HCT116 (cell line): ENCODE measurements at regions not wholly inside any gene's neighbourhood (a gene's known extent, or its start where the extent isn't known, plus 50 kb on each side); places are given as distances from the start of the nearest gene placed in this dataset.

Source experiments
- ATAC-seq: fragments of 200-7000 bp; cut with Tn5 transposase; 2 replicates; pipeline ENCODE4 v1.9.1; 2020; ENCODE audit warnings: mild to moderate bottlenecking, moderate library complexity
- BruUV-seq: library from RNA; stranded (reverse); fragments of 400-500 nt; replicated peaks from 2 replicates; lab custom pipeline; 2021; lab: Mats Ljungman, UMichigan
- CTCF ChIA-PET: fragments of 300-600 bp; sonication (Branson Sonifier 250); formaldehyde crosslinking; loops from one replicate; lab custom pipeline; 2021; ENCODE audit warnings: antibody characterized with exemption; lab: Charles Lee
- POLR2A ChIA-PET: fragments of 300-600, 350-600 bp; sonication (Branson Sonifier 250); formaldehyde crosslinking; loops from one replicate; lab custom pipeline; 2021; ENCODE audit warnings: antibody characterized with exemption; lab: Charles Lee
- RAD21 ChIA-PET, 2 experiments: fragments of 300-600 bp; sonication (Branson Sonifier 250); formaldehyde crosslinking; loops; one replicate each; lab custom pipeline; 2023; ENCODE audit warnings: low total read pairs in 2 of 2; ENCODE audit not compliant: uncharacterized antibody in 2 of 2, unreplicated experiment in 2 of 2, low non-redundant PET in 1 of 2; lab: Charles Lee
- DNase-seq: peaks from one replicate; pipeline ENCODE4 v3.0.0-alpha.2; 2010; ENCODE audit warnings: low read depth, low spot score
- H2AFZ ChIP-seq: fragments of 200-600 bp; shearing (Covaris generic), sonication (generic); 2 replicates; pipeline ENCODE4 v1.6.1; 2017; ENCODE audit warnings: low read depth, mixed run types, mixed read lengths, antibody characterized with exemption, low read length; ENCODE audit not compliant: poor library complexity, severe bottlenecking
- H3K27ac ChIP-seq: 2 replicates; pipeline ENCODE4 v1.5.1; 2012; ENCODE audit warnings: low read depth, low read length
- H3K27me3 ChIP-seq: fragments of 200-600 bp; sonication (generic); 2 replicates; pipeline ENCODE4 v1.6.1; 2016; ENCODE audit warnings: mixed run types, low read length, mixed read lengths; ENCODE audit not compliant: insufficient read depth
- H3K36me3 ChIP-seq, 2 experiments: fragments of 200-500 bp in 1 of 2; fragments of 200-600 bp in 1 of 2; sonication (Bioruptor generic) in 1 of 2; sonication (generic) in 1 of 2; 2 replicates each; pipeline versions ENCODE4 v1.5.1 to v1.6.1; 2014 to 2016; ENCODE audit warnings: low read length in 2 of 2, inconsistent platforms in 1 of 2, mixed read lengths in 1 of 2, mixed run types in 1 of 2; ENCODE audit not compliant: insufficient read depth in 2 of 2, control insufficient read depth in 1 of 2
- H3K4me1 ChIP-seq, 2 experiments: fragments of 200-600 bp in 1 of 2; sonication (generic) in 1 of 2; 2 replicates each; pipeline versions ENCODE4 v1.5.1 to v1.6.1; 2012 to 2017; ENCODE audit warnings: low read length in 2 of 2, inconsistent platforms in 1 of 2, mild to moderate bottlenecking in 1 of 2, mixed read lengths in 1 of 2, mixed run types in 1 of 2, moderate library complexity in 1 of 2; ENCODE audit not compliant: insufficient read depth in 2 of 2, control insufficient read depth in 1 of 2
- H3K4me2 ChIP-seq: fragments of 200-600 bp; sonication (generic); 2 replicates; pipeline ENCODE4 v1.6.1; 2017; ENCODE audit warnings: mixed run types, low read length, mixed read lengths
- H3K4me3 ChIP-seq, 2 experiments: fragments of 200-600 bp in 1 of 2; sonication (generic) in 1 of 2; replicated peaks in 1 of 2; 2 replicates each; pipeline ENCODE4 v1.5.1; 2011 to 2016; ENCODE audit warnings: low read length in 2 of 2, control low read depth in 1 of 2, low read depth in 1 of 2, mild to moderate bottlenecking in 1 of 2, mixed read lengths in 1 of 2, mixed run types in 1 of 2
- H3K79me2 ChIP-seq: fragments of 200-600 bp; sonication (generic); 2 replicates; pipeline ENCODE4 v1.6.1; 2017; ENCODE audit warnings: mild to moderate bottlenecking, mixed run types, low read length, moderate library complexity, mixed read lengths; ENCODE audit not compliant: insufficient read depth
- H3K9ac ChIP-seq: fragments of 200-600 bp; sonication (generic); 2 replicates; pipeline ENCODE4 v1.6.1; 2016; ENCODE audit warnings: low read length, mixed read lengths
- H3K9me2 ChIP-seq: fragments of 200-600 bp; sonication (generic), shearing (Covaris generic); 2 replicates; pipeline ENCODE4 v1.6.1; 2017; ENCODE audit warnings: mixed run types, mild to moderate bottlenecking, moderate library complexity; ENCODE audit not compliant: insufficient read depth
- H3K9me3 ChIP-seq, 2 experiments: fragments of 200-500 bp in 1 of 2; fragments of 200-600 bp in 1 of 2; sonication (Bioruptor generic) in 1 of 2; sonication (generic) in 1 of 2; 2 replicates each; pipeline ENCODE4 v1.6.1; 2014 to 2017; ENCODE audit warnings: low read length in 2 of 2, mixed read lengths in 2 of 2, inconsistent platforms in 1 of 2, low read depth in 1 of 2, mild to moderate bottlenecking in 1 of 2, mixed run types in 1 of 2, moderate library complexity in 1 of 2; ENCODE audit not compliant: control insufficient read depth in 1 of 2, insufficient read depth in 1 of 2
- H4K20me1 ChIP-seq: fragments of 200-600 bp; sonication (generic), shearing (Covaris generic); 2 replicates; pipeline ENCODE4 v1.6.1; 2017; ENCODE audit warnings: mixed run types, mild to moderate bottlenecking, moderate library complexity; ENCODE audit not compliant: insufficient read depth
- EGR1 ChIP-seq: IDR thresholded peaks from 2 replicates; pipeline ENCODE4 v1.6.1; 2012; ENCODE audit warnings: low read depth
- ELF1 ChIP-seq: IDR thresholded peaks from 2 replicates; pipeline ENCODE4 v1.6.1; 2012; ENCODE audit warnings: low read depth, borderline replicate concordance
- EZH2 ChIP-seq: fragments of 200-600 bp; sonication (generic); IDR thresholded peaks from 2 replicates; pipeline ENCODE4 v1.6.1; 2017; ENCODE audit warnings: antibody characterized with exemption, mixed run types
- EZH2phosphoT487 ChIP-seq: fragments of 200-600 bp; IDR thresholded peaks from 2 replicates; pipeline ENCODE4 v1.6.1; 2018; ENCODE audit warnings: antibody characterized with exemption, borderline replicate concordance
- JUND ChIP-seq: IDR thresholded peaks from 2 replicates; pipeline ENCODE4 v1.6.1; 2012
- POLR2AphosphoS5 ChIP-seq: IDR thresholded peaks from 2 replicates; pipeline ENCODE4 v1.6.1; 2011; ENCODE audit warnings: mild to moderate bottlenecking, low read depth, low read length, moderate library complexity
- RAD21 ChIP-seq: IDR thresholded peaks from 2 replicates; pipeline ENCODE4 v1.6.1; 2012; ENCODE audit warnings: low read depth, mild to moderate bottlenecking
- SRF ChIP-seq: IDR thresholded peaks from 2 replicates; pipeline ENCODE4 v1.6.1; 2012; ENCODE audit warnings: low read depth
- TCF7L2 ChIP-seq: IDR thresholded peaks from 2 replicates; pipeline ENCODE4 v1.7.0; 2011; ENCODE audit warnings: borderline replicate concordance, inconsistent platforms; ENCODE audit not compliant: insufficient read depth, insufficient read length; ENCODE audit errors: extremely low read depth
- YY1 ChIP-seq: IDR thresholded peaks from 2 replicates; pipeline ENCODE4 v1.6.1; 2011; ENCODE audit warnings: low read length, low read depth, moderate library complexity, mild to moderate bottlenecking; ENCODE audit not compliant: insufficient replicate concordance; ENCODE audit errors: extremely low read depth
- ZNF274 ChIP-seq: fragments of 200-500 bp; sonication (Bioruptor generic); IDR thresholded peaks from 2 replicates; pipeline ENCODE4 v1.6.1; 2014; ENCODE audit warnings: mild to moderate bottlenecking, low read depth, low read length, inconsistent platforms
- intact Hi-C: fragments of 100-400 bp; cut with micrococcal nuclease; formaldehyde crosslinking; loops from 2 replicates; pipeline ENCODE4 v1.10.0; 2022
- TF ChIP-seq, protein P1 (sequence below): IDR thresholded peaks from 2 replicates; pipeline ENCODE4 v1.6.1; 2012; ENCODE audit warnings: low read depth
- TF ChIP-seq, protein P2 (sequence below), 3 experiments: fragments of 200-600 bp in 1 of 3; sonication (generic) in 1 of 3; IDR thresholded peaks in 2 of 3; conservative IDR thresholded peaks in 1 of 3; 2 replicates each; pipeline ENCODE4 v1.5.1; 2012 to 2017; ENCODE audit warnings: low read depth in 2 of 3, low read length in 2 of 3, antibody characterized with exemption in 1 of 3, borderline replicate concordance in 1 of 3, control low read depth in 1 of 3, mild to moderate bottlenecking in 1 of 3, mixed read lengths in 1 of 3, mixed run types in 1 of 3, moderate library complexity in 1 of 3; ENCODE audit not compliant: insufficient read depth in 1 of 3
- TF ChIP-seq, protein P3 (sequence below): IDR thresholded peaks from 2 replicates; pipeline ENCODE4 v1.6.1; 2011; ENCODE audit warnings: mild to moderate bottlenecking, low read length, moderate library complexity; ENCODE audit not compliant: insufficient replicate concordance; ENCODE audit errors: extremely low read depth
- TF ChIP-seq, protein P4 (sequence below): IDR thresholded peaks from 2 replicates; pipeline ENCODE4 v1.6.1; 2012

DNA sequence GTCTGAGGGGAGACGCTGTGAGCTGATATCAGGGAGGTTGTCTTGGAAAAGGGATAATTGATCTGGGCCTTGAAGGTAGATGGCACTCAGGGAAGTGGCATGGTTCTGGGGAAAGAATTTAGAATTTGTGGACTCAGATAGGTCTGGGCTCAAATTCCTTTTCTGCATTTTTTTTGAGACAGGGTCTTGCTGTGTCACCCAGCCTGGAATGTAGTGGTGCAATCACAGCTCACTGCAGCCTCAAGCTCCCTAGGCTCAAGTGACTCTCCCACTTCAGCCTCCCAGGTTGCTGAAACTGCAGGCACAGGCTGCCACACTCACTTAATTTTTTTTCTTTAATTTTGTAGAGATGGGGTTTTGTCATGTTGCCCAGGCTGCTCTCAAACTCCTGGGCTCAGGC, 98.1 kb upstream of the NCOR2 start:
- TF ChIP-seq, protein P1, sequence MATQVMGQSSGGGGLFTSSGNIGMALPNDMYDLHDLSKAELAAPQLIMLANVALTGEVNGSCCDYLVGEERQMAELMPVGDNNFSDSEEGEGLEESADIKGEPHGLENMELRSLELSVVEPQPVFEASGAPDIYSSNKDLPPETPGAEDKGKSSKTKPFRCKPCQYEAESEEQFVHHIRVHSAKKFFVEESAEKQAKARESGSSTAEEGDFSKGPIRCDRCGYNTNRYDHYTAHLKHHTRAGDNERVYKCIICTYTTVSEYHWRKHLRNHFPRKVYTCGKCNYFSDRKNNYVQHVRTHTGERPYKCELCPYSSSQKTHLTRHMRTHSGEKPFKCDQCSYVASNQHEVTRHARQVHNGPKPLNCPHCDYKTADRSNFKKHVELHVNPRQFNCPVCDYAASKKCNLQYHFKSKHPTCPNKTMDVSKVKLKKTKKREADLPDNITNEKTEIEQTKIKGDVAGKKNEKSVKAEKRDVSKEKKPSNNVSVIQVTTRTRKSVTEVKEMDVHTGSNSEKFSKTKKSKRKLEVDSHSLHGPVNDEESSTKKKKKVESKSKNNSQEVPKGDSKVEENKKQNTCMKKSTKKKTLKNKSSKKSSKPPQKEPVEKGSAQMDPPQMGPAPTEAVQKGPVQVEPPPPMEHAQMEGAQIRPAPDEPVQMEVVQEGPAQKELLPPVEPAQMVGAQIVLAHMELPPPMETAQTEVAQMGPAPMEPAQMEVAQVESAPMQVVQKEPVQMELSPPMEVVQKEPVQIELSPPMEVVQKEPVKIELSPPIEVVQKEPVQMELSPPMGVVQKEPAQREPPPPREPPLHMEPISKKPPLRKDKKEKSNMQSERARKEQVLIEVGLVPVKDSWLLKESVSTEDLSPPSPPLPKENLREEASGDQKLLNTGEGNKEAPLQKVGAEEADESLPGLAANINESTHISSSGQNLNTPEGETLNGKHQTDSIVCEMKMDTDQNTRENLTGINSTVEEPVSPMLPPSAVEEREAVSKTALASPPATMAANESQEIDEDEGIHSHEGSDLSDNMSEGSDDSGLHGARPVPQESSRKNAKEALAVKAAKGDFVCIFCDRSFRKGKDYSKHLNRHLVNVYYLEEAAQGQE: no peak
- TF ChIP-seq RAD21 (no peak), JUND (no peak), EZH2phosphoT487 (no peak), ZNF274 (no peak), YY1 (no peak), TCF7L2 (no peak), SRF (no peak), POLR2AphosphoS5 (no peak), EZH2 (no peak), ELF1 (no peak), EGR1 (no peak)
- TF ChIP-seq, protein P2, sequence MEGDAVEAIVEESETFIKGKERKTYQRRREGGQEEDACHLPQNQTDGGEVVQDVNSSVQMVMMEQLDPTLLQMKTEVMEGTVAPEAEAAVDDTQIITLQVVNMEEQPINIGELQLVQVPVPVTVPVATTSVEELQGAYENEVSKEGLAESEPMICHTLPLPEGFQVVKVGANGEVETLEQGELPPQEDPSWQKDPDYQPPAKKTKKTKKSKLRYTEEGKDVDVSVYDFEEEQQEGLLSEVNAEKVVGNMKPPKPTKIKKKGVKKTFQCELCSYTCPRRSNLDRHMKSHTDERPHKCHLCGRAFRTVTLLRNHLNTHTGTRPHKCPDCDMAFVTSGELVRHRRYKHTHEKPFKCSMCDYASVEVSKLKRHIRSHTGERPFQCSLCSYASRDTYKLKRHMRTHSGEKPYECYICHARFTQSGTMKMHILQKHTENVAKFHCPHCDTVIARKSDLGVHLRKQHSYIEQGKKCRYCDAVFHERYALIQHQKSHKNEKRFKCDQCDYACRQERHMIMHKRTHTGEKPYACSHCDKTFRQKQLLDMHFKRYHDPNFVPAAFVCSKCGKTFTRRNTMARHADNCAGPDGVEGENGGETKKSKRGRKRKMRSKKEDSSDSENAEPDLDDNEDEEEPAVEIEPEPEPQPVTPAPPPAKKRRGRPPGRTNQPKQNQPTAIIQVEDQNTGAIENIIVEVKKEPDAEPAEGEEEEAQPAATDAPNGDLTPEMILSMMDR (IDR thresholded peaks at IDR 0.05 in 2 of 3, conservative IDR thresholded peaks at IDR 0.05 in 1 of 3; ENCODE audit: borderline replicate concordance in 1 of 3, insufficient read depth in 1 of 3, low read depth in 2 of 3, low read length in 2 of 3): no peak
- TF ChIP-seq, protein P3, sequence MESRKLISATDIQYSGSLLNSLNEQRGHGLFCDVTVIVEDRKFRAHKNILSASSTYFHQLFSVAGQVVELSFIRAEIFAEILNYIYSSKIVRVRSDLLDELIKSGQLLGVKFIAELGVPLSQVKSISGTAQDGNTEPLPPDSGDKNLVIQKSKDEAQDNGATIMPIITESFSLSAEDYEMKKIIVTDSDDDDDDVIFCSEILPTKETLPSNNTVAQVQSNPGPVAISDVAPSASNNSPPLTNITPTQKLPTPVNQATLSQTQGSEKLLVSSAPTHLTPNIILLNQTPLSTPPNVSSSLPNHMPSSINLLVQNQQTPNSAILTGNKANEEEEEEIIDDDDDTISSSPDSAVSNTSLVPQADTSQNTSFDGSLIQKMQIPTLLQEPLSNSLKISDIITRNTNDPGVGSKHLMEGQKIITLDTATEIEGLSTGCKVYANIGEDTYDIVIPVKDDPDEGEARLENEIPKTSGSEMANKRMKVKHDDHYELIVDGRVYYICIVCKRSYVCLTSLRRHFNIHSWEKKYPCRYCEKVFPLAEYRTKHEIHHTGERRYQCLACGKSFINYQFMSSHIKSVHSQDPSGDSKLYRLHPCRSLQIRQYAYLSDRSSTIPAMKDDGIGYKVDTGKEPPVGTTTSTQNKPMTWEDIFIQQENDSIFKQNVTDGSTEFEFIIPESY: no peak
- TF ChIP-seq, protein P4, sequence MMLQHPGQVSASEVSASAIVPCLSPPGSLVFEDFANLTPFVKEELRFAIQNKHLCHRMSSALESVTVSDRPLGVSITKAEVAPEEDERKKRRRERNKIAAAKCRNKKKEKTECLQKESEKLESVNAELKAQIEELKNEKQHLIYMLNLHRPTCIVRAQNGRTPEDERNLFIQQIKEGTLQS: no peak
- DNase-seq: no peak
- Histone ChIP-seq H3K9me2 (no peaks in the 10 kb centered on the region), H2AFZ (no peak overlapping the region), H3K36me3 (no peaks in the 10 kb centered on the region), H3K9me3 (peaks cover 0 to 3% of the 10 kb centered on the region in 2 experiments; a peak in 1 of 4 replicates), H3K4me1 (no peaks in the 10 kb centered on the region), H3K27me3 (no peaks in the 10 kb centered on the region), H3K4me2 (no peak overlapping the region), H4K20me1 (no peaks in the 10 kb centered on the region), H3K27ac (no peak overlapping the region), H3K4me3 (no peak overlapping the region), H3K79me2 (no peaks in the 10 kb centered on the region), H3K9ac (no peak overlapping the region)
- intact Hi-C loops: no loop called here
- ChIA-PET RAD21 (no interaction called here), CTCF (no interaction called here), POLR2A (no interaction called here)
- no TSS peak for BruUV-seq
- no peak for ATAC-seq
